MM.1S (cell line): ENCODE measurements at regions not wholly inside any gene's neighbourhood (a gene's known extent, or its start where the extent isn't known, plus 50 kb on each side); places are given as distances from the start of the nearest gene placed in this dataset.

Experiments used
- CTCF ChIP-seq: fragments of 300-600 bp; sonication (generic); IDR thresholded peaks from 2 replicates; pipeline ENCODE4 v1.5.1; 2016; ENCODE audit warnings: antibody characterized with exemption, low read length, mixed read lengths
- EZH2phosphoT487 ChIP-seq: fragments of 300-600 bp; sonication (generic); IDR thresholded peaks from 2 replicates; pipeline ENCODE4 v1.6.1; 2018; ENCODE audit warnings: antibody characterized with exemption, low read length

GRCh38 chr9:86771420-86771819 is 175.9 kb downstream of the GAS1 start:
- TF ChIP-seq CTCF (no peak), EZH2phosphoT487 (no peak)
